ENCODE measurements at regions not wholly inside any gene's neighbourhood (a gene's known extent, or its start where the extent isn't known, plus 50 kb on each side); places are given as distances from the start of the nearest gene placed in this dataset.

- TF ChIP-seq POLR2A (IDR thresholded peaks at IDR 0.05; ENCODE audit: low read depth) (no peak), POLR2AphosphoS5 (IDR thresholded peaks at IDR 0.05) (no peak)
- TF ChIP-seq, protein P1, sequence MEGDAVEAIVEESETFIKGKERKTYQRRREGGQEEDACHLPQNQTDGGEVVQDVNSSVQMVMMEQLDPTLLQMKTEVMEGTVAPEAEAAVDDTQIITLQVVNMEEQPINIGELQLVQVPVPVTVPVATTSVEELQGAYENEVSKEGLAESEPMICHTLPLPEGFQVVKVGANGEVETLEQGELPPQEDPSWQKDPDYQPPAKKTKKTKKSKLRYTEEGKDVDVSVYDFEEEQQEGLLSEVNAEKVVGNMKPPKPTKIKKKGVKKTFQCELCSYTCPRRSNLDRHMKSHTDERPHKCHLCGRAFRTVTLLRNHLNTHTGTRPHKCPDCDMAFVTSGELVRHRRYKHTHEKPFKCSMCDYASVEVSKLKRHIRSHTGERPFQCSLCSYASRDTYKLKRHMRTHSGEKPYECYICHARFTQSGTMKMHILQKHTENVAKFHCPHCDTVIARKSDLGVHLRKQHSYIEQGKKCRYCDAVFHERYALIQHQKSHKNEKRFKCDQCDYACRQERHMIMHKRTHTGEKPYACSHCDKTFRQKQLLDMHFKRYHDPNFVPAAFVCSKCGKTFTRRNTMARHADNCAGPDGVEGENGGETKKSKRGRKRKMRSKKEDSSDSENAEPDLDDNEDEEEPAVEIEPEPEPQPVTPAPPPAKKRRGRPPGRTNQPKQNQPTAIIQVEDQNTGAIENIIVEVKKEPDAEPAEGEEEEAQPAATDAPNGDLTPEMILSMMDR (IDR thresholded peaks at IDR 0.05), result no peak
Measured at GRCh38 chr4:105057370-105058105, 89.1 kb upstream of the TET2 start.

Data from esophagus muscularis mucosa (tissue), 3 donors.